ENCODE measurements at regions not wholly inside any gene's neighbourhood (a gene's known extent, or its start where the extent isn't known, plus 50 kb on each side); places are given as distances from the start of the nearest gene placed in this dataset.

DNA sequence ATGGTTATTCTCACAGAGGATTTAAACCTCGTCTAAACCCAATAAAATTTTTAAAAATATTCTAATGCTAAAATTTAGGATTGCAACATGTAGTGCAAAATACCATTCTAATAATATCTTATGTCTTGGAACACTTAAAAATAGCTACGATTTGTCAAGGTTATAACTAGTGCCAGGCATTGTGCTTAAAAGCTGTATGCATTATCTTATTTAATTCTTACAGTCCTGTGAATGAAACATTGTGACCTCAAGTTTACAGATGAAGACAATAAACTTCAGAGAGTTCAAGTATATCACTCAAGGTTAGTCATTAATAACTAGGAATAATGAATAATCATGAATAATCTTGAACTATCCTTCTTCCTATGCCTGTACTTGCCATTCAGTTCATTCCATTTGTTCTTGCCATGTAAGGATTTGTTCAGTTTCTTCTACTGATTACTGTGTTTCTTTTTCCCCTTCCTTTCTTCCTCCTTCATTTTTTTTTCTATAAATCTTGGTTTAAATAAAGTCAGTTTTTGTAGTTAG, 897.6 kb upstream of the NR2F2 start:
- TF ChIP-seq, protein P1, sequence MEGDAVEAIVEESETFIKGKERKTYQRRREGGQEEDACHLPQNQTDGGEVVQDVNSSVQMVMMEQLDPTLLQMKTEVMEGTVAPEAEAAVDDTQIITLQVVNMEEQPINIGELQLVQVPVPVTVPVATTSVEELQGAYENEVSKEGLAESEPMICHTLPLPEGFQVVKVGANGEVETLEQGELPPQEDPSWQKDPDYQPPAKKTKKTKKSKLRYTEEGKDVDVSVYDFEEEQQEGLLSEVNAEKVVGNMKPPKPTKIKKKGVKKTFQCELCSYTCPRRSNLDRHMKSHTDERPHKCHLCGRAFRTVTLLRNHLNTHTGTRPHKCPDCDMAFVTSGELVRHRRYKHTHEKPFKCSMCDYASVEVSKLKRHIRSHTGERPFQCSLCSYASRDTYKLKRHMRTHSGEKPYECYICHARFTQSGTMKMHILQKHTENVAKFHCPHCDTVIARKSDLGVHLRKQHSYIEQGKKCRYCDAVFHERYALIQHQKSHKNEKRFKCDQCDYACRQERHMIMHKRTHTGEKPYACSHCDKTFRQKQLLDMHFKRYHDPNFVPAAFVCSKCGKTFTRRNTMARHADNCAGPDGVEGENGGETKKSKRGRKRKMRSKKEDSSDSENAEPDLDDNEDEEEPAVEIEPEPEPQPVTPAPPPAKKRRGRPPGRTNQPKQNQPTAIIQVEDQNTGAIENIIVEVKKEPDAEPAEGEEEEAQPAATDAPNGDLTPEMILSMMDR (IDR thresholded peaks at IDR 0.05; ENCODE audit: low read depth, low read length, poor library complexity, severe bottlenecking) = no peak
- TF ChIP-seq EZH2phosphoT487 (IDR thresholded peaks at IDR 0.05; ENCODE audit: borderline replicate concordance, low read length) = no peak

Measured in DOHH2 (cell line).